ENCODE measurements at regions not wholly inside any gene's neighbourhood (a gene's known extent, or its start where the extent isn't known, plus 50 kb on each side); places are given as distances from the start of the nearest gene placed in this dataset.

- TF ChIP-seq CTCF (IDR thresholded peaks at IDR 0.05) (no peak), POLR2AphosphoS5 (IDR thresholded peaks at IDR 0.05; ENCODE audit: low read depth, low read length) (no peak)
Observed at GRCh38 chr3:173249457-173249856, 108.4 kb upstream of the SPATA16 start.

Data from Panc1 (cell line).